Right lobe of liver (tissue), 6 donors: ENCODE measurements at regions not wholly inside any gene's neighbourhood (a gene's known extent, or its start where the extent isn't known, plus 50 kb on each side); places are given as distances from the start of the nearest gene placed in this dataset.

Experiments
- ATAC-seq, 4 donors: fragments of 200-7000 bp; cut with Tn5 transposase; one replicate each; pipeline ENCODE4 v1.9.1; 2020; ENCODE audit warnings: mild to moderate bottlenecking in 4 of 4, moderate library complexity in 4 of 4
- DNase-seq, 3 donors: peaks; one replicate each; pipeline ENCODE4 v3.0.0-alpha.2; 2020
- H3K27ac ChIP-seq, 3 donors: fragments of 200-600 bp; one replicate each; pipeline ENCODE4 v1.8.0; 2022
- H3K27me3 ChIP-seq, 2 donors: fragments of 200-600 bp; one replicate each; pipeline ENCODE4 v1.8.0; 2022
- H3K36me3 ChIP-seq, 4 donors: fragments of 200-600 bp; sonication (generic) in 1 of 4; one replicate each; pipeline versions ENCODE4 v1.5.1 to v1.8.0; 2017 to 2022; ENCODE audit warnings: control low read depth in 1 of 4
- H3K4me1 ChIP-seq, 4 donors: fragments of 200-600 bp; sonication (generic) in 1 of 4; one replicate each; pipeline versions ENCODE4 v1.5.1 to v1.8.0; 2017 to 2022; ENCODE audit warnings: control low read depth in 1 of 4
- H3K4me3 ChIP-seq, 3 donors: fragments of 200-600 bp; one replicate each; pipeline ENCODE4 v1.8.0; 2022
- H3K9me3 ChIP-seq, 4 donors: fragments of 200-600 bp; sonication (generic) in 1 of 4; one replicate each; pipeline versions ENCODE4 v1.5.1 to v1.8.0; 2017 to 2022; ENCODE audit warnings: control low read depth in 1 of 4
- CTCF ChIP-seq, 4 donors: fragments of 200-600 bp in 3 of 4; fragments of 450-650 bp in 1 of 4; IDR thresholded peaks; one replicate each; pipeline versions ENCODE4 v1.5.1 to v1.8.0; 2016 to 2022; ENCODE audit warnings: antibody characterized with exemption in 4 of 4, mild to moderate bottlenecking in 2 of 4
- POLR2A ChIP-seq: fragments of 450-650 bp; IDR thresholded peaks from one replicate; pipeline ENCODE4 v1.6.1; 2017; ENCODE audit warnings: antibody characterized with exemption, mild to moderate bottlenecking
- WGBS: methylation state at CpG from one replicate; pipeline ENCODE4 v1.1.6; 2018; ENCODE audit warnings: low coverage, low lambda C conversion rate; ENCODE audit not compliant: insufficient coverage; ENCODE audit errors: missing lambda C conversion rate; 5-methylcytosine and 5-hydroxymethylcytosine counted together
- intact Hi-C, 2 donors: fragments of 100-400 bp; cut with DNase I; formaldehyde crosslinking; loops; one replicate each; pipeline versions ENCODE4 v1.11.2 to v1.14.1; 2022
- donor health status: DM: no; HTN: yes; CAD: no.
- donor health status: DM: no; HTN: no; CAD: no.
- donor health status: DM: no; HTN: no; CAD: no.
- donor health status: DM: no; HTN: yes; CAD: no.
- donor health status: DM: no; HTN: yes; CAD: no.

- Histone ChIP-seq H3K36me3 (no peaks in the 10 kb centered on the region), H3K4me1 (no peaks in the 10 kb centered on the region), H3K4me3 (no peak overlapping the region), H3K9me3 (no peaks in the 10 kb centered on the region), H3K27me3 (no peaks in the 10 kb centered on the region), H3K27ac (no peak overlapping the region)
- intact Hi-C loops = no loop called here
- TF ChIP-seq CTCF (IDR thresholded peaks at IDR 0.05) (no peak), POLR2A (no peak)
- DNase-seq (no peak), ATAC-seq (no peak)
- WGBS = 75% methylated on average over 3 of the region's 3 CpGs
Measured at GRCh38 chr2:59896499-59897245, 656.8 kb downstream of the BCL11A start.

GRCh38 chr2:59893612-59894011 lies 659.8 kb downstream of the BCL11A start:
- intact Hi-C loops = no loop called here
- H3K27me3 ChIP-seq = no peaks in the 10 kb centered on the region
- ATAC-seq (no peak), DNase-seq (no peak)
- no peak for TF ChIP-seq CTCF (IDR thresholded peaks at IDR 0.05)
- no peak for TF ChIP-seq POLR2A
- WGBS = 43% methylated on average over 2 of the region's 2 CpGs
- no peaks in the 10 kb centered on the region for H3K9me3 ChIP-seq
- H3K4me1 ChIP-seq = no peaks in the 10 kb centered on the region
- no peak overlapping the region for H3K27ac ChIP-seq
- no peaks in the 10 kb centered on the region for H3K36me3 ChIP-seq
- H3K4me3 ChIP-seq = no peak overlapping the region

- no peaks in the 10 kb centered on the region for H3K4me1 ChIP-seq
- ATAC-seq (no peak), DNase-seq (no peak)
- H3K27me3 ChIP-seq = no peaks in the 10 kb centered on the region
- TF ChIP-seq CTCF (IDR thresholded peaks at IDR 0.05) (no peak), POLR2A (no peak)
- intact Hi-C loops = no loop called here
- H3K4me3 ChIP-seq = no peak overlapping the region
- no peak overlapping the region for H3K27ac ChIP-seq
- H3K36me3 ChIP-seq = no peaks in the 10 kb centered on the region
- no peaks in the 10 kb centered on the region for H3K9me3 ChIP-seq
- WGBS = 45% methylated on average over 5 of the region's 5 CpGs
Measured at GRCh38 chr2:59892398-59892797, 661.1 kb downstream of the BCL11A start.

GRCh38 chr2:59889305-59889704 lies 664.1 kb downstream of the BCL11A start:
- no peaks in the 10 kb centered on the region for H3K27me3 ChIP-seq
- TF ChIP-seq CTCF (IDR thresholded peaks at IDR 0.05) = no peak
- no peak for TF ChIP-seq POLR2A
- ATAC-seq = no peak
- no peak for DNase-seq
- no peaks in the 10 kb centered on the region for H3K9me3 ChIP-seq
- 83% methylated on average over 8 of the region's 8 CpGs for WGBS
- H3K4me3 ChIP-seq = no peak overlapping the region
- intact Hi-C loops = no loop called here
- H3K36me3 ChIP-seq = no peaks in the 10 kb centered on the region
- H3K4me1 ChIP-seq = no peaks in the 10 kb centered on the region
- no peak overlapping the region for H3K27ac ChIP-seq

GRCh38 chr2:59888706-59889105 lies 664.7 kb downstream of the BCL11A start:
- ATAC-seq = no peak
- intact Hi-C loops = no loop called here
- no peaks in the 10 kb centered on the region for H3K27me3 ChIP-seq
- H3K4me3 ChIP-seq = no peak overlapping the region
- no peak for DNase-seq
- H3K27ac ChIP-seq = no peak overlapping the region
- no peaks in the 10 kb centered on the region for H3K36me3 ChIP-seq
- WGBS = 54% methylated on average over 1 of the region's 1 CpG
- no peak for TF ChIP-seq POLR2A
- TF ChIP-seq CTCF (IDR thresholded peaks at IDR 0.05) = no peak
- no peaks in the 10 kb centered on the region for H3K4me1 ChIP-seq
- no peaks in the 10 kb centered on the region for H3K9me3 ChIP-seq
